HEK293 (cell line): ENCODE measurements at regions not wholly inside any gene's neighbourhood (a gene's known extent, or its start where the extent isn't known, plus 50 kb on each side); places are given as distances from the start of the nearest gene placed in this dataset.

Experiments
- CTCF ChIA-PET: fragments of 350-600 bp; formaldehyde crosslinking; extraction: SDS; loops from one replicate; lab custom pipeline; 2021; ENCODE audit warnings: antibody characterized with exemption; lab: Yijun Ruan, JAX
- POLR2A ChIA-PET: fragments of 300-600 bp; formaldehyde crosslinking; extraction: SDS; loops from one replicate; lab custom pipeline; 2020; ENCODE audit warnings: antibody characterized with exemption, inconsistent platforms; lab: Yijun Ruan, JAX
- H3K27ac ChIP-seq: fragments of 200-500 bp; sonication (Bioruptor generic); 2 replicates; pipeline ENCODE4 v1.5.1; 2014; ENCODE audit warnings: low read depth, low read length, control low read depth, inconsistent platforms; ENCODE audit errors: extremely low read depth
- H3K36me3 ChIP-seq, 2 experiments: fragments of 200-500 bp in 1 of 2; sonication (Bioruptor generic) in 1 of 2; 1 replicate in 1 of 2; 2 replicates in 1 of 2; pipeline ENCODE4 v1.5.1; 2014 to 2017; ENCODE audit warnings: inconsistent platforms in 2 of 2, low read length in 2 of 2; ENCODE audit not compliant: control insufficient read depth in 2 of 2, insufficient read depth in 1 of 2
- H3K4me1 ChIP-seq: fragments of 200-500 bp; sonication (Bioruptor generic); 2 replicates; pipeline ENCODE4 v1.5.1; 2014; ENCODE audit warnings: mild to moderate bottlenecking, low read length, inconsistent platforms; ENCODE audit not compliant: control insufficient read depth, insufficient read depth
- H3K4me3 ChIP-seq: 2 replicates; pipeline ENCODE4 v1.5.1; 2011; ENCODE audit warnings: low read depth, mild to moderate bottlenecking, control low read depth, low read length, moderate library complexity
- H3K9me3 ChIP-seq: fragments of 200-500 bp; sonication (Bioruptor generic); 2 replicates; pipeline ENCODE4 v1.5.1; 2014; ENCODE audit warnings: low read depth, low read length, inconsistent platforms; ENCODE audit not compliant: control insufficient read depth, insufficient read depth
- KLF8 ChIP-seq: fragments of 450-650 bp; formaldehyde crosslinking; IDR thresholded peaks from 2 replicates; pipeline ENCODE4 v1.5.1; 2016; ENCODE audit warnings: missing biosample characterization, missing genetic modification characterization
- MYNN ChIP-seq: fragments of 450-650 bp; formaldehyde crosslinking; IDR thresholded peaks from 2 replicates; pipeline ENCODE4 v1.5.1; 2016; ENCODE audit warnings: missing biosample characterization, missing genetic modification characterization, borderline replicate concordance
- RBAK ChIP-seq: fragments of 450-650 bp; formaldehyde crosslinking; IDR thresholded peaks from 2 replicates; pipeline ENCODE4 v1.5.1; 2016; ENCODE audit warnings: missing biosample characterization, missing genetic modification characterization
- SALL2 ChIP-seq: fragments of 450-650 bp; formaldehyde crosslinking; IDR thresholded peaks from 2 replicates; pipeline ENCODE4 v1.5.0; 2017; ENCODE audit warnings: missing biosample characterization, mild to moderate bottlenecking, missing genetic modification characterization, borderline replicate concordance
- SP2 ChIP-seq: fragments of 450-650 bp; formaldehyde crosslinking; IDR thresholded peaks from 2 replicates; pipeline ENCODE4 v1.5.1; 2016; ENCODE audit warnings: missing biosample characterization, missing genetic modification characterization
- WT1 ChIP-seq: fragments of 450-650 bp; formaldehyde crosslinking; IDR thresholded peaks from 2 replicates; pipeline ENCODE4 v1.5.1; 2016; ENCODE audit warnings: missing biosample characterization, missing genetic modification characterization
- YY2 ChIP-seq: fragments of 450-650 bp; formaldehyde crosslinking; IDR thresholded peaks from 2 replicates; pipeline ENCODE4 v1.5.1; 2016; ENCODE audit warnings: missing biosample characterization, missing genetic modification characterization
- ZBTB1 ChIP-seq: fragments of 450-650 bp; formaldehyde crosslinking; IDR thresholded peaks from 2 replicates; pipeline ENCODE4 v1.5.1; 2016; ENCODE audit warnings: missing biosample characterization, missing genetic modification characterization
- ZFP41 ChIP-seq: fragments of 450-650 bp; formaldehyde crosslinking; IDR thresholded peaks from 2 replicates; pipeline ENCODE4 v1.5.1; 2016; ENCODE audit warnings: missing biosample characterization, missing genetic modification characterization, borderline replicate concordance
- ZNF132 ChIP-seq: fragments of 450-650 bp; formaldehyde crosslinking; IDR thresholded peaks from 2 replicates; pipeline ENCODE4 v1.5.1; 2017; ENCODE audit warnings: missing biosample characterization, missing genetic modification characterization, borderline replicate concordance
- ZNF138 ChIP-seq: fragments of 450-650 bp; formaldehyde crosslinking; IDR thresholded peaks from 2 replicates; pipeline ENCODE4 v1.5.1; 2016; ENCODE audit warnings: missing biosample characterization, missing genetic modification characterization, borderline replicate concordance
- ZNF140 ChIP-seq: fragments of 450-650 bp; formaldehyde crosslinking; IDR thresholded peaks from 2 replicates; pipeline ENCODE4 v1.5.1; 2016; ENCODE audit warnings: missing biosample characterization, missing genetic modification characterization
- ZNF155 ChIP-seq: fragments of 450-650 bp; formaldehyde crosslinking; IDR thresholded peaks from 2 replicates; pipeline ENCODE4 v1.5.1; 2016; ENCODE audit warnings: missing biosample characterization, missing genetic modification characterization
- ZNF211 ChIP-seq: fragments of 450-650 bp; formaldehyde crosslinking; IDR thresholded peaks from 2 replicates; pipeline ENCODE4 v1.5.1; 2016; ENCODE audit warnings: low read depth, missing biosample characterization, missing genetic modification characterization
- ZNF239 ChIP-seq: fragments of 450-650 bp; formaldehyde crosslinking; IDR thresholded peaks from 2 replicates; pipeline ENCODE4 v1.5.1; 2016; ENCODE audit warnings: missing biosample characterization, missing genetic modification characterization
- ZNF24 ChIP-seq: fragments of 450-650 bp; formaldehyde crosslinking; IDR thresholded peaks from 2 replicates; pipeline ENCODE4 v1.5.1; 2016; ENCODE audit warnings: missing biosample characterization, missing genetic modification characterization
- ZNF350 ChIP-seq: fragments of 450-650 bp; formaldehyde crosslinking; IDR thresholded peaks from 2 replicates; pipeline ENCODE4 v1.5.0; 2017; ENCODE audit warnings: missing biosample characterization, mild to moderate bottlenecking, missing genetic modification characterization
- ZNF37A ChIP-seq: fragments of 450-650 bp; IDR thresholded peaks from 2 replicates; pipeline ENCODE4 v1.5.1; 2018; ENCODE audit warnings: missing biosample characterization, missing genetic modification characterization
- ZNF404 ChIP-seq: fragments of 450-650 bp; formaldehyde crosslinking; IDR thresholded peaks from 2 replicates; pipeline ENCODE4 v1.5.1; 2017; ENCODE audit warnings: missing biosample characterization, missing genetic modification characterization
- ZNF501 ChIP-seq: fragments of 450-650 bp; formaldehyde crosslinking; IDR thresholded peaks from 2 replicates; pipeline ENCODE4 v1.5.1; 2016; ENCODE audit warnings: missing biosample characterization, missing genetic modification characterization
- ZNF510 ChIP-seq: fragments of 450-650 bp; formaldehyde crosslinking; IDR thresholded peaks from 2 replicates; pipeline ENCODE4 v1.5.1; 2018; ENCODE audit warnings: mild to moderate bottlenecking, missing genetic modification characterization, missing biosample characterization; ENCODE audit not compliant: insufficient replicate concordance
- ZNF596 ChIP-seq: fragments of 450-650 bp; IDR thresholded peaks from 2 replicates; pipeline ENCODE4 v1.5.0; 2018; ENCODE audit warnings: missing biosample characterization, mild to moderate bottlenecking, missing genetic modification characterization, moderate library complexity
- ZNF600 ChIP-seq: fragments of 450-650 bp; formaldehyde crosslinking; IDR thresholded peaks from 2 replicates; pipeline ENCODE4 v1.5.1; 2016; ENCODE audit warnings: missing biosample characterization, missing genetic modification characterization
- ZNF837 ChIP-seq: fragments of 450-650 bp; formaldehyde crosslinking; IDR thresholded peaks from 2 replicates; pipeline ENCODE4 v1.5.1; 2016; ENCODE audit warnings: missing biosample characterization, missing genetic modification characterization
- TF ChIP-seq, protein P1 (sequence below): IDR thresholded peaks from 2 replicates; pipeline ENCODE4 v1.6.1; 2011; ENCODE audit warnings: mild to moderate bottlenecking, low read depth, low read length, borderline replicate concordance
- TF ChIP-seq, protein P2 (sequence below): fragments of 450-650 bp; formaldehyde crosslinking; IDR thresholded peaks from 2 replicates; pipeline ENCODE4 v1.5.1; 2016; ENCODE audit warnings: missing biosample characterization, missing genetic modification characterization
- TF ChIP-seq, protein P3 (sequence below): fragments of 450-650 bp; formaldehyde crosslinking; conservative IDR thresholded peaks from 2 replicates; pipeline ENCODE4 v1.5.1; 2016; ENCODE audit warnings: low read depth, missing biosample characterization, missing genetic modification characterization

DNA sequence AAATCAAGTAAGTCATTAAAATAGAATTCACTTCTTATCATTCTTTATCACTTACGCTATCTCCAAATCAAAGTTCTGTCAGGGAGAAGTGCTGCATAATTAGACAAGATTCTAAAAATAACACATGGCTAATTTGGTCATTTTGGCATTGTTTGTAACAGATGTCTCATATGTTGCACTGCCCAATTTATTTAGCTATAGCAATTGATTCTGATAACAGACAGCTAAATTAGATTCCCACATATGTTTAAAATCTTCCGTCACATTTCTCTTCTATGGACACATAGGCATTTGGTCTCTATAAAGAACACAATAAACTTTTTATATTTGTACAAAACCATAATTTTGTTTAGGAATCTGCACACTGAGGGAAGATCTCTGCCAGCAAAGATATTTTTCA, 644.5 kb upstream of the VRK2 start (continued):
- TF ChIP-seq ZNF350 (tag by site-specific recombination): no peak
- TF ChIP-seq, all 188 proteins: peak for 0

DNA sequence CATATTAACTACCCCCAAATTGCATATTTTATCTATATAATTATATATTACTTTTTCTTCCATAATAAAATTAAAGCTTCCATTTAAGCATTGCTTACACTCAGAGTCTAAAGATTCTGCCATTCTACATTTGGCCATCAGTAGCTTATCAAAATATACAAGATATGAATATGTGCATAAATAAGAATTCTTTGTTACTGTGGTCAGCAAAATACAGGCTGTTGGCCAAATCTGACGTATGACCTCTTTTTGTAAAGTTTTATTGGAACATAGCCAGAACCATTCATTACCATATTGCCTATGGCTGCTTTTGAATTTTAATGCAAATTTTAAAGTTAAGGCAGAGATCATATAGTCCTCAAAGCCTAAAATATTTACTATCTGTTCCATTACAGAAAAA, 643.9 kb upstream of the VRK2 start:
- H3K4me1 ChIP-seq: no peaks in the 10 kb centered on the region
- H3K9me3 ChIP-seq: no peaks in the 10 kb centered on the region
- no peak overlapping the region for H3K4me3 ChIP-seq
- CTCF ChIA-PET: no interaction called here
- H3K27ac ChIP-seq: no peak overlapping the region
- TF ChIP-seq KLF8 (tag by site-specific recombination) (no peak), ZNF140 (tag by site-specific recombination) (no peak), ZNF404 (no peak), ZNF596 (no peak), ZNF37A (tag by site-specific recombination) (no peak), YY2 (tag by site-specific recombination) (no peak), ZNF132 (tag by site-specific recombination) (no peak), ZNF138 (tag by site-specific recombination) (no peak), ZBTB1 (tag by site-specific recombination) (no peak), ZNF510 (no peak), SP2 (no peak), ZFP41 (tag by site-specific recombination) (no peak), ZNF24 (tag by site-specific recombination) (no peak), ZNF155 (tag by site-specific recombination) (no peak), ZNF837 (tag by site-specific recombination) (no peak)
- TF ChIP-seq, protein P1, sequence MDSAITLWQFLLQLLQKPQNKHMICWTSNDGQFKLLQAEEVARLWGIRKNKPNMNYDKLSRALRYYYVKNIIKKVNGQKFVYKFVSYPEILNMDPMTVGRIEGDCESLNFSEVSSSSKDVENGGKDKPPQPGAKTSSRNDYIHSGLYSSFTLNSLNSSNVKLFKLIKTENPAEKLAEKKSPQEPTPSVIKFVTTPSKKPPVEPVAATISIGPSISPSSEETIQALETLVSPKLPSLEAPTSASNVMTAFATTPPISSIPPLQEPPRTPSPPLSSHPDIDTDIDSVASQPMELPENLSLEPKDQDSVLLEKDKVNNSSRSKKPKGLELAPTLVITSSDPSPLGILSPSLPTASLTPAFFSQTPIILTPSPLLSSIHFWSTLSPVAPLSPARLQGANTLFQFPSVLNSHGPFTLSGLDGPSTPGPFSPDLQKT: no peak
- TF ChIP-seq, protein P2, sequence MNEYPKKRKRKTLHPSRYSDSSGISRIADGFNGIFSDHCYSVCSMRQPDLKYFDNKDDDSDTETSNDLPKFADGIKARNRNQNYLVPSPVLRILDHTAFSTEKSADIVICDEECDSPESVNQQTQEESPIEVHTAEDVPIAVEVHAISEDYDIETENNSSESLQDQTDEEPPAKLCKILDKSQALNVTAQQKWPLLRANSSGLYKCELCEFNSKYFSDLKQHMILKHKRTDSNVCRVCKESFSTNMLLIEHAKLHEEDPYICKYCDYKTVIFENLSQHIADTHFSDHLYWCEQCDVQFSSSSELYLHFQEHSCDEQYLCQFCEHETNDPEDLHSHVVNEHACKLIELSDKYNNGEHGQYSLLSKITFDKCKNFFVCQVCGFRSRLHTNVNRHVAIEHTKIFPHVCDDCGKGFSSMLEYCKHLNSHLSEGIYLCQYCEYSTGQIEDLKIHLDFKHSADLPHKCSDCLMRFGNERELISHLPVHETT (tag by site-specific recombination): no peak
- TF ChIP-seq, all 188 proteins: peak for 0
- no peaks in the 10 kb centered on the region for H3K36me3 ChIP-seq
- POLR2A ChIA-PET: no interaction called here

DNA sequence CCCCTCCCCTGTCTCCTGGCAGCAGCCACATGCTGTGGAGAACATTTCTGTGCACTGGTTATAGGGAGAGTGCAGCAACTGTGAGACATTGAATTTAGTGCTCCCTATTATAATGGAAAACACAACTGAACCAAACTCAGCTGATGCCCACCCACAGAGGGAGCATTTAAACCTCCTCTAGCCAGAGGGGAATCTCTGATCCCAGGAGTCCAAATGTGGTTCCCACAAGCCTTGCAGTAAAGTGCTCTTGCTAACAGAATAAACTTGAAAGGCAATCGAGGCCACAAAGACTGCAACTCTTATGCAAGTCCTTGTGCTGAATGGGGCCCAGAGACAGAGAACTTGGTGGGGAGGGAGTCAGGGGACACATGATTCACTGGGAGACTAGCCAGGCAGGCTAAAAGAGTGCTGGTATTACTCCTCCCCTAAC, 638.8 kb upstream of the VRK2 start:
- Histone ChIP-seq H3K4me3 (no peak overlapping the region), H3K4me1 (no peaks in the 10 kb centered on the region), H3K9me3 (no peaks in the 10 kb centered on the region), H3K27ac (no peak overlapping the region), H3K36me3 (no peaks in the 10 kb centered on the region)
- ChIA-PET POLR2A (no interaction called here), CTCF (no interaction called here)
- no peak for TF ChIP-seq ZNF501 (tag by site-specific recombination)
- TF ChIP-seq ZNF24 (tag by site-specific recombination): no peak
- TF ChIP-seq SALL2: no peak
- no peak for TF ChIP-seq WT1

DNA sequence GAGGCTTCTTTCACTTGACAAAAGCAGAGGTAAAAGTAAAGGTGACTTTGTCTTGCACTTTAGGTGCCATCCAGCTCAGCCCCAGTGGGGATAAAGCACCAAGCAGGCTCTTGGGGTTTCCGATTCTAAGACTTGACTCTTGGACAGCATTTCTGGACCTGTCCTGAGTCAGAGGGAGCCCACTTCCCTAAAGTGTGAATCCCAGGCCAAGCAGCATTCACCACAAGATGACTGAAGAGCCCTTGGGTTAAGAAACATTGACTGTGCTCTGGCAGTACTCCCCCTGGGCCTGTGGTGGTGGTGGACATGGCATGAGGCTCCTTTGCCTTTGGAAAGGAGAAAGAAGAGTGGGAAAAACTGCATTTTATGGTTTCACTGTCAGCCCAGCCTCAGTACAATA, 638.0 kb upstream of the VRK2 start:
- Histone ChIP-seq H3K36me3 (no peaks in the 10 kb centered on the region), H3K4me1 (no peaks in the 10 kb centered on the region), H3K9me3 (no peaks in the 10 kb centered on the region), H3K27ac (no peak overlapping the region), H3K4me3 (no peak overlapping the region)
- ChIA-PET POLR2A (no interaction called here), CTCF (no interaction called here)
- no peak for TF ChIP-seq MYNN (tag by site-specific recombination)
- TF ChIP-seq RBAK (tag by site-specific recombination): no peak
- TF ChIP-seq ZNF211 (tag by site-specific recombination): no peak
- no peak for TF ChIP-seq ZNF600 (tag by site-specific recombination)
- TF ChIP-seq, protein P3, sequence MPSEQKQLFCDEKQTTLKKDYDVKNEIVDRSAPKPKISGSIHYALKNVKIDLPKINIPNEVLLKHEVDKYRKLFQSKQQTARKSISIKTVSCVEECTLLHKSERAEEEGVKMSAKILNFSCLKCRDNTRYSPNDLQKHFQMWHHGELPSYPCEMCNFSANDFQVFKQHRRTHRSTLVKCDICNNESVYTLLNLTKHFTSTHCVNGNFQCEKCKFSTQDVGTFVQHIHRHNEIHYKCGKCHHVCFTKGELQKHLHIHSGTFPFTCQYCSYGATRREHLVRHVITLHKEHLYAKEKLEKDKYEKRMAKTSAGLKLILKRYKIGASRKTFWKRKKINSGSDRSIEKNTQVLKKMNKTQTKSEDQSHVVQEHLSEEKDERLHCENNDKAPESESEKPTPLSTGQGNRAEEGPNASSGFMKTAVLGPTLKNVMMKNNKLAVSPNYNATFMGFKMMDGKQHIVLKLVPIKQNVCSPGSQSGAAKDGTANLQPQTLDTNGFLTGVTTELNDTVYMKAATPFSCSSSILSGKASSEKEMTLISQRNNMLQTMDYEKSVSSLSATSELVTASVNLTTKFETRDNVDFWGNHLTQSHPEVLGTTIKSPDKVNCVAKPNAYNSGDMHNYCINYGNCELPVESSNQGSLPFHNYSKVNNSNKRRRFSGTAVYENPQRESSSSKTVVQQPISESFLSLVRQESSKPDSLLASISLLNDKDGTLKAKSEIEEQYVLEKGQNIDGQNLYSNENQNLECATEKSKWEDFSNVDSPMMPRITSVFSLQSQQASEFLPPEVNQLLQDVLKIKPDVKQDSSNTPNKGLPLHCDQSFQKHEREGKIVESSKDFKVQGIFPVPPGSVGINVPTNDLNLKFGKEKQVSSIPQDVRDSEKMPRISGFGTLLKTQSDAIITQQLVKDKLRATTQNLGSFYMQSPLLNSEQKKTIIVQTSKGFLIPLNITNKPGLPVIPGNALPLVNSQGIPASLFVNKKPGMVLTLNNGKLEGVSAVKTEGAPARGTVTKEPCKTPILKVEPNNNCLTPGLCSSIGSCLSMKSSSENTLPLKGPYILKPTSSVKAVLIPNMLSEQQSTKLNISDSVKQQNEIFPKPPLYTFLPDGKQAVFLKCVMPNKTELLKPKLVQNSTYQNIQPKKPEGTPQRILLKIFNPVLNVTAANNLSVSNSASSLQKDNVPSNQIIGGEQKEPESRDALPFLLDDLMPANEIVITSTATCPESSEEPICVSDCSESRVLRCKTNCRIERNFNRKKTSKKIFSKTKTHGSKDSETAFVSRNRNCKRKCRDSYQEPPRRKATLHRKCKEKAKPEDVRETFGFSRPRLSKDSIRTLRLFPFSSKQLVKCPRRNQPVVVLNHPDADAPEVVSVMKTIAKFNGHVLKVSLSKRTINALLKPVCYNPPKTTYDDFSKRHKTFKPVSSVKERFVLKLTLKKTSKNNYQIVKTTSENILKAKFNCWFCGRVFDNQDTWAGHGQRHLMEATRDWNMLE: no peak
- TF ChIP-seq ZNF239 (tag by site-specific recombination): no peak
